Esophagus squamous epithelium (tissue), 4 donors: ENCODE measurements at regions not wholly inside any gene's neighbourhood (a gene's known extent, or its start where the extent isn't known, plus 50 kb on each side); places are given as distances from the start of the nearest gene placed in this dataset.

Source experiments
- CTCF ChIP-seq, 6 experiments: fragments of 450-650 bp in 4 of 6; fragments of 200-600 bp in 2 of 6; sonication (generic) in 2 of 6; IDR thresholded peaks; one replicate each; pipeline ENCODE4 v1.5.1; 2016 to 2019; ENCODE audit warnings: antibody characterized with exemption in 6 of 6, mild to moderate bottlenecking in 4 of 6, moderate library complexity in 4 of 6
- POLR2A ChIP-seq, 4 donors: fragments of 450-650 bp; IDR thresholded peaks; one replicate each; pipeline ENCODE4 v1.6.1; 2017; ENCODE audit warnings: antibody characterized with exemption in 4 of 4, mild to moderate bottlenecking in 4 of 4, moderate library complexity in 3 of 4

GRCh38 chr2:207285473-207285815, 119.7 kb upstream of the KLF7 start:
- TF ChIP-seq CTCF (IDR thresholded peaks at IDR 0.05) (no peak), POLR2A (IDR thresholded peaks at IDR 0.05) (no peak)
